ENCODE measurements at regions not wholly inside any gene's neighbourhood (a gene's known extent, or its start where the extent isn't known, plus 50 kb on each side); places are given as distances from the start of the nearest gene placed in this dataset.

GRCh38 chr12:118830296-118830695 is 151.0 kb upstream of the SRRM4 start:
- BruUV-seq (replicated peaks): no TSS peak
- intact Hi-C loops (cut with micrococcal nuclease; ENCODE audit: unreplicated experiment) (no loop called here), in situ Hi-C loops (cut with HindIII; ENCODE audit: extremely low pct_ligation_motif_present, low pct_unique_long_range_greater_than_20kb) (no loop called here)
- DNase-seq (ENCODE audit: low spot score): no peak
- ChIA-PET CTCF (ENCODE audit: low intra/inter-chr PET ratio, low total read pairs) (no interaction called here), POLR2A (no interaction called here)
- H3K36me3 ChIP-seq (replicated peaks in 1 of 2; ENCODE audit: control insufficient read depth in 1 of 2, insufficient read depth in 2 of 2, low read length in 2 of 2): no peaks in the 10 kb centered on the region
- H3K4me3 ChIP-seq (replicated peaks in 1 of 3; ENCODE audit: insufficient read depth in 1 of 3, low read depth in 2 of 3, low read length in 3 of 3): no peak overlapping the region
- H3K4me1 ChIP-seq (ENCODE audit: insufficient read depth, low read length): no peaks in the 10 kb centered on the region
- no peak for ATAC-seq
- H3K9me3 ChIP-seq (ENCODE audit: low read length): no peaks in the 10 kb centered on the region
- H2AFZ ChIP-seq (ENCODE audit: low read length): no peak overlapping the region
- no peak for FAIRE-seq
- 0% methylated on average over 1 of the region's 1 CpG for WGBS (ENCODE audit: low lambda C conversion rate)
- no peak overlapping the region for H3K4me2 ChIP-seq (ENCODE audit: low read depth, low read length)
- no peaks in the 10 kb centered on the region for H3K79me2 ChIP-seq (ENCODE audit: insufficient read depth, low read length)
- no peaks in the 10 kb centered on the region for H3K27me3 ChIP-seq (ENCODE audit: control insufficient read depth in 1 of 2, insufficient read depth in 2 of 2, low read length in 2 of 2)
- no peaks in the 10 kb centered on the region for H4K20me1 ChIP-seq (ENCODE audit: insufficient read depth, low read length)
- no peak for TF ChIP-seq PBX3 (CRISPR knock-in tag; IDR thresholded peaks at IDR 0.05; ENCODE audit: borderline replicate concordance)
- TF ChIP-seq ZSCAN9 (CRISPR knock-in tag; IDR thresholded peaks at IDR 0.05; ENCODE audit: borderline replicate concordance): no peak
- TF ChIP-seq U2AF1 (optimal IDR thresholded peaks at IDR 0.05; ENCODE audit: low read depth, low read length): no peak
- no peak for TF ChIP-seq HOMEZ (CRISPR knock-in tag; IDR thresholded peaks at IDR 0.05; ENCODE audit: low read depth)
- TF ChIP-seq ZBTB8A (CRISPR knock-in tag; IDR thresholded peaks at IDR 0.05; ENCODE audit: borderline replicate concordance, low read depth): no peak
- TF ChIP-seq ZNF782 (CRISPR knock-in tag; IDR thresholded peaks at IDR 0.05; ENCODE audit: borderline replicate concordance): no peak
- TF ChIP-seq PRPF4 (IDR thresholded peaks at IDR 0.05; ENCODE audit: low read depth, low read length, poor library complexity, severe bottlenecking): no peak
- no peak for TF ChIP-seq ARID3A (IDR thresholded peaks at IDR 0.05; ENCODE audit: low read depth, low read length)
- TF ChIP-seq KLF13 (CRISPR knock-in tag; IDR thresholded peaks at IDR 0.05): no peak
- no peak for TF ChIP-seq ZNF619 (CRISPR knock-in tag; IDR thresholded peaks at IDR 0.05)
- TF ChIP-seq HNRNPUL1 (IDR thresholded peaks at IDR 0.05; ENCODE audit: low read depth, low read length): no peak
- TF ChIP-seq KLF6 (CRISPR knock-in tag; IDR thresholded peaks at IDR 0.05): no peak
- no peak for TF ChIP-seq MTF1 (CRISPR knock-in tag; IDR thresholded peaks at IDR 0.05)
- no peak overlapping the region for H3K27ac ChIP-seq (ENCODE audit: extremely low read length, insufficient read depth, low read length)
- H3K9ac ChIP-seq (ENCODE audit: insufficient read depth, low read depth, low read length): no peak overlapping the region
